K562 (cell line): ENCODE measurements at regions not wholly inside any gene's neighbourhood (a gene's known extent, or its start where the extent isn't known, plus 50 kb on each side); places are given as distances from the start of the nearest gene placed in this dataset.

Source experiments
- CTBP1 ChIP-seq: fragments of 450-650 bp; IDR thresholded peaks from 2 replicates; pipeline ENCODE4 v1.6.1; 2016; ENCODE audit warnings: borderline replicate concordance
- GATA2 ChIP-seq: sonication (generic); formaldehyde crosslinking; IDR thresholded peaks from 2 replicates; pipeline ENCODE4 v1.4.0; 2020; ENCODE audit warnings: mild to moderate bottlenecking, missing genetic modification reagents
- HCFC1 ChIP-seq: IDR thresholded peaks from 2 replicates; pipeline ENCODE4 v1.6.1; 2012; ENCODE audit warnings: low read depth, low read length, improper control_type of control experiment
- JUNB ChIP-seq: fragments of 450-650 bp; formaldehyde crosslinking; conservative IDR thresholded peaks from 2 replicates; pipeline ENCODE4 v1.4.0; 2020; ENCODE audit warnings: mild to moderate bottlenecking
- KDM5B ChIP-seq: fragments of 200-600 bp; sonication (generic); IDR thresholded peaks from 2 replicates; pipeline ENCODE4 v1.6.1; 2012; ENCODE audit warnings: low read depth, mild to moderate bottlenecking, moderate library complexity, low read length, control low read depth, inconsistent platforms; ENCODE audit not compliant: insufficient replicate concordance
- MBD2 ChIP-seq: sonication (generic); IDR thresholded peaks from 2 replicates; pipeline ENCODE4 v1.6.1; 2016; ENCODE audit warnings: low read depth, borderline replicate concordance
- PURB ChIP-seq: sonication (generic); formaldehyde crosslinking; IDR thresholded peaks from 2 replicates; pipeline ENCODE4 v1.9.0; 2021; ENCODE audit warnings: low read depth, mild to moderate bottlenecking, missing genetic modification reagents
- SMAD3 ChIP-seq: fragments of 450-650 bp; formaldehyde crosslinking; conservative IDR thresholded peaks from 2 replicates; pipeline ENCODE4 v1.4.0; 2020; ENCODE audit warnings: mild to moderate bottlenecking
- SMARCA4 ChIP-seq: fragments of 450-650 bp; IDR thresholded peaks from 2 replicates; pipeline ENCODE4 v1.6.1; 2016
- SNIP1 ChIP-seq: fragments of 450-650 bp; IDR thresholded peaks from 2 replicates; pipeline ENCODE4 v1.7.1; 2017; ENCODE audit warnings: low read depth, mild to moderate bottlenecking
- STAT5B ChIP-seq: fragments of 250-450 bp; sonication (Bioruptor Pico); IDR thresholded peaks from 2 replicates; pipeline ENCODE4 v1.8.0; 2021; ENCODE audit warnings: mild to moderate bottlenecking, inconsistent platforms
- TEAD4 ChIP-seq, 2 experiments: sonication (generic) in 1 of 2; formaldehyde crosslinking in 1 of 2; IDR thresholded peaks; 2 replicates each; pipeline versions ENCODE4 v1.6.1 to v1.8.0; 2012 to 2022; ENCODE audit warnings: borderline replicate concordance in 1 of 2, inconsistent platforms in 1 of 2, low read length in 1 of 2, mild to moderate bottlenecking in 1 of 2, missing genetic modification reagents in 1 of 2
- XRCC3 ChIP-seq: fragments of 450-650 bp; IDR thresholded peaks from 2 replicates; pipeline ENCODE4 v1.6.1; 2017; ENCODE audit warnings: mild to moderate bottlenecking, moderate library complexity
- ZBTB8A ChIP-seq: fragments of 450-650 bp; IDR thresholded peaks from 2 replicates; pipeline ENCODE4 v1.6.1; 2018; ENCODE audit warnings: mild to moderate bottlenecking, moderate library complexity; ENCODE audit not compliant: partially characterized antibody
- TF ChIP-seq, protein P1 (sequence below): sonication (generic); formaldehyde crosslinking; IDR thresholded peaks from 2 replicates; pipeline ENCODE4 v1.8.0; 2023; ENCODE audit warnings: mild to moderate bottlenecking, missing genetic modification reagents
- TF ChIP-seq, protein P2 (sequence below): fragments of 250-450 bp; sonication (Bioruptor Pico); IDR thresholded peaks from 2 replicates; pipeline ENCODE4 v1.5.0; 2021; ENCODE audit warnings: mild to moderate bottlenecking, borderline replicate concordance
- TF ChIP-seq, protein P3 (sequence below): fragments of 250-450 bp; sonication (Bioruptor Pico); IDR thresholded peaks from 2 replicates; pipeline ENCODE4 v1.5.0; 2021
- TF ChIP-seq, protein P4 (sequence below): sonication (generic); formaldehyde crosslinking; IDR thresholded peaks from 2 replicates; pipeline ENCODE4 v1.4.0; 2020; ENCODE audit warnings: mild to moderate bottlenecking, missing genetic modification reagents
- TF ChIP-seq, protein P5 (sequence below): fragments of 450-650 bp; conservative IDR thresholded peaks from 2 replicates; pipeline ENCODE4 v1.6.1; 2016; ENCODE audit warnings: missing genetic modification characterization, low read depth, mild to moderate bottlenecking, missing compliant biosample characterization, moderate library complexity
- TF ChIP-seq, protein P6 (sequence below): fragments of 200-800 bp; sonication (Bioruptor generic); IDR thresholded peaks from 2 replicates; pipeline ENCODE4 v1.6.1; 2017; ENCODE audit warnings: missing genetic modification characterization, missing compliant biosample characterization

DNA sequence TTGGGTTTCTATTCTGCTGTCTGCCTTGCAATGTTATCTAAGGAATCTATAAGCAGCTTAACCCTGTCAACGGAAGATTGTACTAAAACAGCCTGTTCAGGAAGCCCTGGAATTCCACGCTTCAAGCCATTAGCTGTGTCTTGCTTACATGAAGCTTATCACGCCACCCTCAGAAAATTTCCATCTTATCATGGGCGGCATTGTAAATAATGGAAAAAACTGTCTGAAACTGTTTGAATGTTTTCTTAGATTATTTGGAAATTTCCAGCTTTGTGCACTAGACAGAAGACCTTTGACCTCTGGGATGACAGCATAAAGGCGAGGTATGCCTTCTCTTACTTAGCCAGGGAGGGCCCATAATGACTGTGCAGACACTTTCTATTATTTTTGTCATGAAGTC, 319.7 kb downstream of the KCNRG start (continued):
- TF ChIP-seq, protein P1, sequence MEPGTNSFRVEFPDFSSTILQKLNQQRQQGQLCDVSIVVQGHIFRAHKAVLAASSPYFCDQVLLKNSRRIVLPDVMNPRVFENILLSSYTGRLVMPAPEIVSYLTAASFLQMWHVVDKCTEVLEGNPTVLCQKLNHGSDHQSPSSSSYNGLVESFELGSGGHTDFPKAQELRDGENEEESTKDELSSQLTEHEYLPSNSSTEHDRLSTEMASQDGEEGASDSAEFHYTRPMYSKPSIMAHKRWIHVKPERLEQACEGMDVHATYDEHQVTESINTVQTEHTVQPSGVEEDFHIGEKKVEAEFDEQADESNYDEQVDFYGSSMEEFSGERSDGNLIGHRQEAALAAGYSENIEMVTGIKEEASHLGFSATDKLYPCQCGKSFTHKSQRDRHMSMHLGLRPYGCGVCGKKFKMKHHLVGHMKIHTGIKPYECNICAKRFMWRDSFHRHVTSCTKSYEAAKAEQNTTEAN (CRISPR knock-in tag) = no peak
- TF ChIP-seq SMARCA4 (peak; percentile 58; the same call in 1 of the 2 replicates), SNIP1 (no peak), XRCC3 (no peak), JUNB (CRISPR knock-in tag) (no peak), PURB (no peak), ZBTB8A (no peak), STAT5B (CRISPR knock-in tag) (no peak), GATA2 (CRISPR knock-in tag) (peak; percentile 69), MBD2 (no peak), KDM5B (no peak), TEAD4 (IDR thresholded peaks at IDR 0.05; ENCODE audit: low read length) (peak; percentile 70), TEAD4 (CRISPR knock-in tag; IDR thresholded peaks at IDR 0.05; ENCODE audit: borderline replicate concordance) (no peak), CTBP1 (no peak), SMAD3 (no peak), HCFC1 (no peak)
- TF ChIP-seq, protein P2, sequence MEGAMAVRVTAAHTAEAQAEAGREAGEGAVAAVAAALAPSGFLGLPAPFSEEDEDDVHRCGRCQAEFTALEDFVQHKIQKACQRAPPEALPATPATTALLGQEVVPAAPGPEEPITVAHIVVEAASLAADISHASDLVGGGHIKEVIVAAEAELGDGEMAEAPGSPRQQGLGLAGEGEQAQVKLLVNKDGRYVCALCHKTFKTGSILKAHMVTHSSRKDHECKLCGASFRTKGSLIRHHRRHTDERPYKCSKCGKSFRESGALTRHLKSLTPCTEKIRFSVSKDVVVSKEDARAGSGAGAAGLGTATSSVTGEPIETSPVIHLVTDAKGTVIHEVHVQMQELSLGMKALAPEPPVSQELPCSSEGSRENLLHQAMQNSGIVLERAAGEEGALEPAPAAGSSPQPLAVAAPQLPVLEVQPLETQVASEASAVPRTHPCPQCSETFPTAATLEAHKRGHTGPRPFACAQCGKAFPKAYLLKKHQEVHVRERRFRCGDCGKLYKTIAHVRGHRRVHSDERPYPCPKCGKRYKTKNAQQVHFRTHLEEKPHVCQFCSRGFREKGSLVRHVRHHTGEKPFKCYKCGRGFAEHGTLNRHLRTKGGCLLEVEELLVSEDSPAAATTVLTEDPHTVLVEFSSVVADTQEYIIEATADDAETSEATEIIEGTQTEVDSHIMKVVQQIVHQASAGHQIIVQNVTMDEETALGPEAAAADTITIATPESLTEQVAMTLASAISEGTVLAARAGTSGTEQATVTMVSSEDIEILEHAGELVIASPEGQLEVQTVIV = no peak
- TF ChIP-seq, protein P3, sequence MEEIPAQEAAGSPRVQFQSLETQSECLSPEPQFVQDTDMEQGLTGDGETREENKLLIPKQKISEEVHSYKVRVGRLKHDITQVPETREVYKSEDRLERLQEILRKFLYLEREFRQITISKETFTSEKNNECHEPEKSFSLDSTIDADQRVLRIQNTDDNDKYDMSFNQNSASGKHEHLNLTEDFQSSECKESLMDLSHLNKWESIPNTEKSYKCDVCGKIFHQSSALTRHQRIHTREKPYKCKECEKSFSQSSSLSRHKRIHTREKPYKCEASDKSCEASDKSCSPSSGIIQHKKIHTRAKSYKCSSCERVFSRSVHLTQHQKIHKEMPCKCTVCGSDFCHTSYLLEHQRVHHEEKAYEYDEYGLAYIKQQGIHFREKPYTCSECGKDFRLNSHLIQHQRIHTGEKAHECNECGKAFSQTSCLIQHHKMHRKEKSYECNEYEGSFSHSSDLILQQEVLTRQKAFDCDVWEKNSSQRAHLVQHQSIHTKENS (CRISPR knock-in tag) = no peak
- TF ChIP-seq, protein P4, sequence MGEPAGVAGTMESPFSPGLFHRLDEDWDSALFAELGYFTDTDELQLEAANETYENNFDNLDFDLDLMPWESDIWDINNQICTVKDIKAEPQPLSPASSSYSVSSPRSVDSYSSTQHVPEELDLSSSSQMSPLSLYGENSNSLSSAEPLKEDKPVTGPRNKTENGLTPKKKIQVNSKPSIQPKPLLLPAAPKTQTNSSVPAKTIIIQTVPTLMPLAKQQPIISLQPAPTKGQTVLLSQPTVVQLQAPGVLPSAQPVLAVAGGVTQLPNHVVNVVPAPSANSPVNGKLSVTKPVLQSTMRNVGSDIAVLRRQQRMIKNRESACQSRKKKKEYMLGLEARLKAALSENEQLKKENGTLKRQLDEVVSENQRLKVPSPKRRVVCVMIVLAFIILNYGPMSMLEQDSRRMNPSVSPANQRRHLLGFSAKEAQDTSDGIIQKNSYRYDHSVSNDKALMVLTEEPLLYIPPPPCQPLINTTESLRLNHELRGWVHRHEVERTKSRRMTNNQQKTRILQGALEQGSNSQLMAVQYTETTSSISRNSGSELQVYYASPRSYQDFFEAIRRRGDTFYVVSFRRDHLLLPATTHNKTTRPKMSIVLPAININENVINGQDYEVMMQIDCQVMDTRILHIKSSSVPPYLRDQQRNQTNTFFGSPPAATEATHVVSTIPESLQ (CRISPR knock-in tag) = no peak
- TF ChIP-seq, protein P5, sequence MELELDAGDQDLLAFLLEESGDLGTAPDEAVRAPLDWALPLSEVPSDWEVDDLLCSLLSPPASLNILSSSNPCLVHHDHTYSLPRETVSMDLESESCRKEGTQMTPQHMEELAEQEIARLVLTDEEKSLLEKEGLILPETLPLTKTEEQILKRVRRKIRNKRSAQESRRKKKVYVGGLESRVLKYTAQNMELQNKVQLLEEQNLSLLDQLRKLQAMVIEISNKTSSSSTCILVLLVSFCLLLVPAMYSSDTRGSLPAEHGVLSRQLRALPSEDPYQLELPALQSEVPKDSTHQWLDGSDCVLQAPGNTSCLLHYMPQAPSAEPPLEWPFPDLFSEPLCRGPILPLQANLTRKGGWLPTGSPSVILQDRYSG (tag) = no peak
- TF ChIP-seq, protein P6, sequence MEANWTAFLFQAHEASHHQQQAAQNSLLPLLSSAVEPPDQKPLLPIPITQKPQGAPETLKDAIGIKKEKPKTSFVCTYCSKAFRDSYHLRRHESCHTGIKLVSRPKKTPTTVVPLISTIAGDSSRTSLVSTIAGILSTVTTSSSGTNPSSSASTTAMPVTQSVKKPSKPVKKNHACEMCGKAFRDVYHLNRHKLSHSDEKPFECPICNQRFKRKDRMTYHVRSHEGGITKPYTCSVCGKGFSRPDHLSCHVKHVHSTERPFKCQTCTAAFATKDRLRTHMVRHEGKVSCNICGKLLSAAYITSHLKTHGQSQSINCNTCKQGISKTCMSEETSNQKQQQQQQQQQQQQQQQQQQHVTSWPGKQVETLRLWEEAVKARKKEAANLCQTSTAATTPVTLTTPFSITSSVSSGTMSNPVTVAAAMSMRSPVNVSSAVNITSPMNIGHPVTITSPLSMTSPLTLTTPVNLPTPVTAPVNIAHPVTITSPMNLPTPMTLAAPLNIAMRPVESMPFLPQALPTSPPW = no peak
